ENCODE measurements at regions not wholly inside any gene's neighbourhood (a gene's known extent, or its start where the extent isn't known, plus 50 kb on each side); places are given as distances from the start of the nearest gene placed in this dataset.

- DNase-seq (ENCODE audit: low read depth) = no peak
These were observed 970.1 kb downstream of the ADGRL3 start for GRCh38 chr4:62170235-62170634.

- DNase-seq (ENCODE audit: low read depth) = no peak
These were observed 968.6 kb downstream of the ADGRL3 start for GRCh38 chr4:62168681-62169080.

GRCh38 chr4:62162606-62163005 lies 962.5 kb downstream of the ADGRL3 start:
- DNase-seq (ENCODE audit: low read depth) = no peak

- DNase-seq (ENCODE audit: low read depth) = no peak
These were observed 961.3 kb downstream of the ADGRL3 start for GRCh38 chr4:62161446-62161845.

- no peak for DNase-seq (ENCODE audit: low read depth)
These were observed 959.8 kb downstream of the ADGRL3 start for GRCh38 chr4:62159876-62160275.

GRCh38 chr4:62159306-62159705 lies 959.2 kb downstream of the ADGRL3 start:
- no peak for DNase-seq (ENCODE audit: low read depth)

GRCh38 chr4:62156205-62156604 lies 956.1 kb downstream of the ADGRL3 start:
- DNase-seq (ENCODE audit: low read depth) = no peak

- DNase-seq (ENCODE audit: low read depth) = no peak
These were observed 945.1 kb downstream of the ADGRL3 start for GRCh38 chr4:62145276-62145675.

GRCh38 chr4:62144431-62144830 lies 944.3 kb downstream of the ADGRL3 start:
- DNase-seq (ENCODE audit: low read depth) = no peak

- DNase-seq (ENCODE audit: low read depth) = peak; percentile 23
These were observed 935.5 kb downstream of the ADGRL3 start for GRCh38 chr4:62135565-62136156.

GRCh38 chr4:62133977-62134376 lies 933.9 kb downstream of the ADGRL3 start:
- no peak for DNase-seq (ENCODE audit: low read depth)

- DNase-seq (ENCODE audit: low read depth) = no peak
These were observed 933.2 kb downstream of the ADGRL3 start for GRCh38 chr4:62133101-62133897.

- DNase-seq (ENCODE audit: low read depth) = no peak
These were observed 930.9 kb downstream of the ADGRL3 start for GRCh38 chr4:62131049-62131448.

- no peak for DNase-seq (ENCODE audit: low read depth)
These were observed 930.5 kb downstream of the ADGRL3 start for GRCh38 chr4:62130637-62131036.

- no peak for DNase-seq (ENCODE audit: low read depth)
These were observed 930.1 kb downstream of the ADGRL3 start for GRCh38 chr4:62130230-62130629.
